OCI-LY1 (cell line): ENCODE measurements at regions not wholly inside any gene's neighbourhood (a gene's known extent, or its start where the extent isn't known, plus 50 kb on each side); places are given as distances from the start of the nearest gene placed in this dataset.

ENCODE experiments used
- CTCF ChIP-seq: fragments of 200-600 bp; sonication (generic), shearing (Covaris generic); IDR thresholded peaks from 2 replicates; pipeline ENCODE4 v1.5.1; 2017; ENCODE audit warnings: mild to moderate bottlenecking, antibody characterized with exemption, low read length, moderate library complexity, mixed read lengths
- EZH2 ChIP-seq: fragments of 200-600 bp; sonication (generic), shearing (Covaris generic); IDR thresholded peaks from 2 replicates; pipeline ENCODE4 v1.8.0; 2017; ENCODE audit warnings: borderline replicate concordance, mixed run types, mild to moderate bottlenecking, antibody characterized with exemption, low read length, moderate library complexity, mixed read lengths

- TF ChIP-seq CTCF = no peak
- TF ChIP-seq EZH2 = no peak
Observed at GRCh38 chr7:131066635-131067034, 261.0 kb upstream of the MKLN1 start.
